ENCODE measurements at regions not wholly inside any gene's neighbourhood (a gene's known extent, or its start where the extent isn't known, plus 50 kb on each side); places are given as distances from the start of the nearest gene placed in this dataset.

DNA sequence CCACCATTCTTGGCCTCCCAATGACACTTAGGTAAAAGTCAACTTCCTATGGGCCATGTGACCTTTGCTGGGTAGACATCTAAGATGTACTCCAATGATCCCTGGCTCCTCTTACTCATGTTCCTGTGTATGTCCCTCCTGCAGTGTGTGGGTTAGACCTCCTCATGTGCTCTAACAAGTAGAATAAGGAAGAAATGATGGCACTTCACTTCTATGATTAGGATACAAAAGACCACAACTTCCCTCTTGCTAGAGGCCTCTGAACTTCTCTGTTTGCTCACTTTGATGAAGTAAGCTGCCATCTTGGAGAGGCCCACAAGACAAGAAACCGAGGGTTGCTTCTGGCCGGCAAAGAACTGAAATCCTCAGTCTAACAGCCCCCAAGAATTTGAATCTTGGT lies 131.8 kb downstream of the TAF11L14 start:
- H3K4me1 ChIP-seq (ENCODE audit: control insufficient read depth, insufficient read depth, low read length) = no peaks in the 10 kb centered on the region
- no peak overlapping the region for H3K4me3 ChIP-seq (ENCODE audit: low read length)
- Mint-ChIP-seq H3K36me3 (ENCODE audit: low read depth) (no peaks in the 10 kb centered on the region), H3K9me3 (no peaks in the 10 kb centered on the region), H3K4me1 (no peaks in the 10 kb centered on the region), H3K4me3 (no peak overlapping the region), H3K27ac (no peak overlapping the region), H3K27me3 (ENCODE audit: insufficient read depth) (no peaks in the 10 kb centered on the region)
- H3K9me3 ChIP-seq (ENCODE audit: control insufficient read depth, low read length) = no peaks in the 10 kb centered on the region
- H3K27ac ChIP-seq (ENCODE audit: low read depth, low read length) = no peak overlapping the region
- no peaks in the 10 kb centered on the region for H3K27me3 ChIP-seq (ENCODE audit: control insufficient read depth, insufficient read depth, low read length, poor library complexity, severe bottlenecking)
- H3K9ac ChIP-seq (ENCODE audit: extremely low read depth, low read length, poor library complexity, severe bottlenecking) = no peak overlapping the region
- TF ChIP-seq, protein P1, sequence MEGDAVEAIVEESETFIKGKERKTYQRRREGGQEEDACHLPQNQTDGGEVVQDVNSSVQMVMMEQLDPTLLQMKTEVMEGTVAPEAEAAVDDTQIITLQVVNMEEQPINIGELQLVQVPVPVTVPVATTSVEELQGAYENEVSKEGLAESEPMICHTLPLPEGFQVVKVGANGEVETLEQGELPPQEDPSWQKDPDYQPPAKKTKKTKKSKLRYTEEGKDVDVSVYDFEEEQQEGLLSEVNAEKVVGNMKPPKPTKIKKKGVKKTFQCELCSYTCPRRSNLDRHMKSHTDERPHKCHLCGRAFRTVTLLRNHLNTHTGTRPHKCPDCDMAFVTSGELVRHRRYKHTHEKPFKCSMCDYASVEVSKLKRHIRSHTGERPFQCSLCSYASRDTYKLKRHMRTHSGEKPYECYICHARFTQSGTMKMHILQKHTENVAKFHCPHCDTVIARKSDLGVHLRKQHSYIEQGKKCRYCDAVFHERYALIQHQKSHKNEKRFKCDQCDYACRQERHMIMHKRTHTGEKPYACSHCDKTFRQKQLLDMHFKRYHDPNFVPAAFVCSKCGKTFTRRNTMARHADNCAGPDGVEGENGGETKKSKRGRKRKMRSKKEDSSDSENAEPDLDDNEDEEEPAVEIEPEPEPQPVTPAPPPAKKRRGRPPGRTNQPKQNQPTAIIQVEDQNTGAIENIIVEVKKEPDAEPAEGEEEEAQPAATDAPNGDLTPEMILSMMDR (conservative IDR thresholded peaks at IDR 0.05) = no peak
- DNase-seq = no peak
- H3K36me3 ChIP-seq (ENCODE audit: control insufficient read depth, insufficient read depth, low read length) = no peaks in the 10 kb centered on the region
- WGBS, 2 experiments (ENCODE audit: insufficient coverage in 1 of 2, insufficient read length in 1 of 2) = 91 to 100% methylated on average over 2 of the region's 2 CpGs

DNA sequence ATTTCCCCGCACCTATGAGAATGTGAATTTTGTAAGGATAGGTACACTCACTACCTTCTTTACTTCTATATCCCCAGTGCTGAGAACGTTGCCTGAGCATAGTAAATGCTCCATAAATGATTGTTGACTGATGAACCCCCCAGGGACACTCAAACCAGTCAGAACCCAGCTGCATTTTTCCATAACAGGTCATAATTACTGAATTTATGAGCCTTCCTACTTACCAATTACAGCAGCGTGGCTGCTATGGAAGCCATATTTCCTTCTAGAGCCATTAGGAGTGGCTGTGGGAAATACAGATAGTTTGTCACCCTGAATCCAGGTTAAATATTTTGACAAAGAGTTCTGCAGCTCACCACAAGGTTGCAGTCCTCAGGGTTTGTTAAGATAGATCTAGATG lies 135.0 kb downstream of the TAF11L14 start:
- no peak for DNase-seq
- Mint-ChIP-seq H3K9me3 (no peaks in the 10 kb centered on the region), H3K27me3 (ENCODE audit: insufficient read depth) (no peaks in the 10 kb centered on the region), H3K4me3 (no peak overlapping the region), H3K36me3 (ENCODE audit: low read depth) (no peaks in the 10 kb centered on the region), H3K27ac (no peak overlapping the region), H3K4me1 (no peaks in the 10 kb centered on the region)
- no peaks in the 10 kb centered on the region for H3K36me3 ChIP-seq (ENCODE audit: control insufficient read depth, insufficient read depth, low read length)
- no peak overlapping the region for H3K27ac ChIP-seq (ENCODE audit: low read depth, low read length)
- H3K9me3 ChIP-seq (ENCODE audit: control insufficient read depth, low read length) = no peaks in the 10 kb centered on the region
- no peaks in the 10 kb centered on the region for H3K27me3 ChIP-seq (ENCODE audit: control insufficient read depth, insufficient read depth, low read length, poor library complexity, severe bottlenecking)
- no peaks in the 10 kb centered on the region for H3K4me1 ChIP-seq (ENCODE audit: control insufficient read depth, insufficient read depth, low read length)
- H3K9ac ChIP-seq (ENCODE audit: extremely low read depth, low read length, poor library complexity, severe bottlenecking) = no peak overlapping the region
- TF ChIP-seq, protein P1 (conservative IDR thresholded peaks at IDR 0.05) = no peak
- WGBS, 2 experiments (ENCODE audit: insufficient coverage in 1 of 2, insufficient read length in 1 of 2) = 88% methylated on average over 2 of the region's 3 CpGs; no CpG with 5 or more reads in 1 of the 2 experiments
- no peak overlapping the region for H3K4me3 ChIP-seq (ENCODE audit: low read length)

DNA sequence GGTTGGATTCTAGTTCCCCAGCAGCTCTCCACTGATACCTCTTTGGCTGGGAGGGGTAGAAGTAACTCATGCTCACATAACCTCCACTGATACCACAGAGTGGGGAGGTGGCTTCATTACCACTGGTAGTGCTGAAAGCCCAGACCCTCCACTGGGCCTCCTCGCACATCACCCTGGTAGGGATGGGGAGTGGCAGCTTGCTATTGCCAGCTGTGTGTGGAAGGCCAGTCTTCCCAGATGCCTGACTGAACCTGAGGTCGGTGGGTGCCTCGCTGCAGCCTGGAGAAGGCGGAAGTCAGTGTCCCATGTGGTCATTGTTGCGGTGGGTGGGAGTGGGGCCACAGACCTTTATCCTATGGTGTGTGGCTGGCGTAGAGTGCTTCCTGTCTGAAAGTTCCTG lies 138.0 kb downstream of the TAF11L14 start:
- H3K36me3 ChIP-seq (ENCODE audit: control insufficient read depth, insufficient read depth, low read length) = no peaks in the 10 kb centered on the region
- H3K4me3 ChIP-seq (ENCODE audit: low read length) = no peak overlapping the region
- no peak for DNase-seq
- peaks cover under 1% of the 10 kb centered on the region for H3K9me3 Mint-ChIP-seq
- 87 to 100% methylated on average over 1 to 6 of the region's 6 CpGs for WGBS, 2 experiments (ENCODE audit: insufficient coverage in 1 of 2, insufficient read length in 1 of 2)
- H3K4me1 Mint-ChIP-seq = no peaks in the 10 kb centered on the region
- H3K27ac Mint-ChIP-seq = no peak overlapping the region
- no peak overlapping the region for H3K9ac ChIP-seq (ENCODE audit: extremely low read depth, low read length, poor library complexity, severe bottlenecking)
- no peaks in the 10 kb centered on the region for H3K27me3 ChIP-seq (ENCODE audit: control insufficient read depth, insufficient read depth, low read length, poor library complexity, severe bottlenecking)
- H3K9me3 ChIP-seq (ENCODE audit: control insufficient read depth, low read length) = no peaks in the 10 kb centered on the region
- no peaks in the 10 kb centered on the region for H3K36me3 Mint-ChIP-seq (ENCODE audit: low read depth)
- no peaks in the 10 kb centered on the region for H3K4me1 ChIP-seq (ENCODE audit: control insufficient read depth, insufficient read depth, low read length)
- no peak overlapping the region for H3K27ac ChIP-seq (ENCODE audit: low read depth, low read length)
- no peaks in the 10 kb centered on the region for H3K27me3 Mint-ChIP-seq (ENCODE audit: insufficient read depth)
- TF ChIP-seq, protein P1 (conservative IDR thresholded peaks at IDR 0.05) = no peak
- no peak overlapping the region for H3K4me3 Mint-ChIP-seq

All from endodermal cell (in vitro differentiated cells).